Esophagus muscularis mucosa (tissue), 4 donors: ENCODE measurements at regions not wholly inside any gene's neighbourhood (a gene's known extent, or its start where the extent isn't known, plus 50 kb on each side); places are given as distances from the start of the nearest gene placed in this dataset.

Source experiments
- EP300 ChIP-seq: sonication (generic); formaldehyde crosslinking; IDR thresholded peaks from one replicate; pipeline ENCODE4 v1.6.1; 2017; ENCODE audit warnings: antibody characterized with exemption
- POLR2A ChIP-seq: fragments of 450-650 bp; IDR thresholded peaks from one replicate; pipeline ENCODE4 v1.6.1; 2017; ENCODE audit warnings: antibody characterized with exemption, moderate library complexity, mild to moderate bottlenecking, low read depth
- POLR2AphosphoS5 ChIP-seq, 2 donors: sonication (generic); formaldehyde crosslinking; IDR thresholded peaks; one replicate each; pipeline ENCODE4 v1.6.1; 2017; ENCODE audit warnings: antibody characterized with exemption in 2 of 2
- TF ChIP-seq, protein P1 (sequence below), 3 experiments: fragments of 200-600 bp in 2 of 3; fragments of 450-650 bp in 1 of 3; sonication (generic) in 2 of 3; IDR thresholded peaks; one replicate each; pipeline ENCODE4 v1.5.1; 2017 to 2019; ENCODE audit warnings: antibody characterized with exemption in 3 of 3, mild to moderate bottlenecking in 2 of 3, moderate library complexity in 1 of 3

DNA sequence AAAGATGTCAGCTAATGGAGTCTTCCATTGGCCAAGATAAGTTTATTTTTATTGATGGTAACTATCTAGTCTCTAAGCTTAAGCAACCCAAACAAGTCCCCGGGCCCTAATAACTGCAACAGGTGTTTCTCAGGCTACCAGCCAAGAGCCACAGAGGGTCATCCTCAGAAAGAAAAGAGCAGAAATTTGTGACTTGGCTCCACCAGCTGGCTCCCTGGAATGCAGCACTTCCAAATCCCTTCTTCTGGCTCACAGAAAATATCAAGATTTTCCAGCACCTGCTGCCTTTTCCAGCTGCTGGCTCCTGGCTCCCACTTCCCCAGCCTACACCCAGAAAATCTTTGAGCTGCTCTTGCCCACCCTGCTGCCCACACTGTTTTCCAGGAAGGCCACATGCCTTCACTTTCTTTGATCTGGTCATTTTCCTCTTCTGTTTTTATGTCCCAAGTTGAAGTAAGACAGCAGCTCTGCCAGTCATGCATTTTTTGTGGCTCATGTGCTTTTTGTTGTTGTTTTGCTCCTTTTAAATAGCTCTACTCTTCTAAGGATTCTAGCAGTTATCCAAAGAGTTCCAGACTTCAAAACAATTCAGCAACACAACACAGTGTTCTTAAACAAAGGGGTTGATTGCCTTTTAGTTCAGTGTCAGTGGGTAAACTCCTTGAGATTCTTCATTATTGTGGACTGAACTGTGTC is 151.0 kb upstream of the SMLR1 start:
- TF ChIP-seq, protein P1, sequence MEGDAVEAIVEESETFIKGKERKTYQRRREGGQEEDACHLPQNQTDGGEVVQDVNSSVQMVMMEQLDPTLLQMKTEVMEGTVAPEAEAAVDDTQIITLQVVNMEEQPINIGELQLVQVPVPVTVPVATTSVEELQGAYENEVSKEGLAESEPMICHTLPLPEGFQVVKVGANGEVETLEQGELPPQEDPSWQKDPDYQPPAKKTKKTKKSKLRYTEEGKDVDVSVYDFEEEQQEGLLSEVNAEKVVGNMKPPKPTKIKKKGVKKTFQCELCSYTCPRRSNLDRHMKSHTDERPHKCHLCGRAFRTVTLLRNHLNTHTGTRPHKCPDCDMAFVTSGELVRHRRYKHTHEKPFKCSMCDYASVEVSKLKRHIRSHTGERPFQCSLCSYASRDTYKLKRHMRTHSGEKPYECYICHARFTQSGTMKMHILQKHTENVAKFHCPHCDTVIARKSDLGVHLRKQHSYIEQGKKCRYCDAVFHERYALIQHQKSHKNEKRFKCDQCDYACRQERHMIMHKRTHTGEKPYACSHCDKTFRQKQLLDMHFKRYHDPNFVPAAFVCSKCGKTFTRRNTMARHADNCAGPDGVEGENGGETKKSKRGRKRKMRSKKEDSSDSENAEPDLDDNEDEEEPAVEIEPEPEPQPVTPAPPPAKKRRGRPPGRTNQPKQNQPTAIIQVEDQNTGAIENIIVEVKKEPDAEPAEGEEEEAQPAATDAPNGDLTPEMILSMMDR (IDR thresholded peaks at IDR 0.05), result no peak
- TF ChIP-seq POLR2A (no peak), POLR2AphosphoS5 (IDR thresholded peaks at IDR 0.05) (no peak), EP300 (no peak)
